Endodermal cell (in vitro differentiated cells): ENCODE measurements at regions not wholly inside any gene's neighbourhood (a gene's known extent, or its start where the extent isn't known, plus 50 kb on each side); places are given as distances from the start of the nearest gene placed in this dataset.

Experiments
- DNase-seq: peaks from one replicate; pipeline ENCODE4 v3.0.0-alpha.2; 2017
- H3K27ac ChIP-seq: 2 replicates; pipeline ENCODE4 v1.5.1; 2013; ENCODE audit warnings: mild to moderate bottlenecking, low read depth, low read length, moderate library complexity
- H3K27me3 ChIP-seq: 2 replicates; pipeline ENCODE4 v1.6.1; 2013; ENCODE audit warnings: mild to moderate bottlenecking, low read length, moderate library complexity; ENCODE audit not compliant: insufficient read depth, control insufficient read depth, poor library complexity, severe bottlenecking
- H3K36me3 ChIP-seq: 2 replicates; pipeline ENCODE4 v1.7.0; 2013; ENCODE audit warnings: mild to moderate bottlenecking, low read length, moderate library complexity; ENCODE audit not compliant: control insufficient read depth, insufficient read depth
- H3K4me1 ChIP-seq: one replicate; pipeline ENCODE4 v1.7.0; 2013; ENCODE audit warnings: low read length; ENCODE audit not compliant: control insufficient read depth, insufficient read depth
- H3K4me3 ChIP-seq: 2 replicates; pipeline ENCODE4 v1.5.1; 2013; ENCODE audit warnings: mild to moderate bottlenecking, low read length, moderate library complexity
- H3K9ac ChIP-seq: 2 replicates; pipeline ENCODE4 v1.6.1; 2013; ENCODE audit warnings: mild to moderate bottlenecking, low read length, moderate library complexity; ENCODE audit not compliant: poor library complexity, severe bottlenecking; ENCODE audit errors: extremely low read depth
- H3K9me3 ChIP-seq: 2 replicates; pipeline ENCODE4 v1.6.1; 2013; ENCODE audit warnings: mild to moderate bottlenecking, low read length, moderate library complexity; ENCODE audit not compliant: control insufficient read depth
- H3K27ac Mint-ChIP-seq: 2 replicates; pipeline ENCODE4 v1.8.0; 2020; ENCODE audit warnings: mixed read lengths
- H3K27me3 Mint-ChIP-seq: 2 replicates; pipeline ENCODE4 v1.8.0; 2021; ENCODE audit warnings: mild to moderate bottlenecking, mixed read lengths; ENCODE audit not compliant: insufficient read depth
- H3K36me3 Mint-ChIP-seq: 2 replicates; pipeline ENCODE4 v1.8.0; 2020; ENCODE audit warnings: low read depth, mixed read lengths
- H3K4me1 Mint-ChIP-seq: 2 replicates; pipeline ENCODE4 v1.8.0; 2020; ENCODE audit warnings: mixed read lengths
- H3K4me3 Mint-ChIP-seq: 2 replicates; pipeline ENCODE4 v1.8.0; 2020; ENCODE audit warnings: mild to moderate bottlenecking, moderate library complexity, mixed read lengths
- H3K9me3 Mint-ChIP-seq: 2 replicates; pipeline ENCODE4 v1.8.0; 2020; ENCODE audit warnings: mild to moderate bottlenecking, mixed read lengths
- WGBS, 2 experiments: methylation state at CpG; one replicate each; pipeline versions ENCODE4 v1.1.5 to v1.1.7; 2013; ENCODE audit warnings: missing lambda C conversion rate in 2 of 2, mixed read lengths in 1 of 2; ENCODE audit not compliant: insufficient coverage in 1 of 2, insufficient read length in 1 of 2; 5-methylcytosine and 5-hydroxymethylcytosine counted together
- TF ChIP-seq, protein P1 (sequence below): fragments of 200-600 bp; sonication (generic); conservative IDR thresholded peaks from 2 replicates; pipeline ENCODE4 v1.5.0; 2021; ENCODE audit warnings: antibody characterized with exemption, mild to moderate bottlenecking

- Mint-ChIP-seq H3K36me3 (no peaks in the 10 kb centered on the region), H3K9me3 (peaks cover 6% of the 10 kb centered on the region), H3K4me1 (peaks cover 6% of the 10 kb centered on the region), H3K4me3 (no peak overlapping the region), H3K27me3 (no peaks in the 10 kb centered on the region), H3K27ac (no peak overlapping the region)
- no peak for DNase-seq
- H3K9ac ChIP-seq = no peak overlapping the region
- H3K27me3 ChIP-seq = no peaks in the 10 kb centered on the region
- H3K4me3 ChIP-seq = no peak overlapping the region
- H3K27ac ChIP-seq = no peak overlapping the region
- no peaks in the 10 kb centered on the region for H3K36me3 ChIP-seq
- no peaks in the 10 kb centered on the region for H3K9me3 ChIP-seq
- TF ChIP-seq, protein P1, sequence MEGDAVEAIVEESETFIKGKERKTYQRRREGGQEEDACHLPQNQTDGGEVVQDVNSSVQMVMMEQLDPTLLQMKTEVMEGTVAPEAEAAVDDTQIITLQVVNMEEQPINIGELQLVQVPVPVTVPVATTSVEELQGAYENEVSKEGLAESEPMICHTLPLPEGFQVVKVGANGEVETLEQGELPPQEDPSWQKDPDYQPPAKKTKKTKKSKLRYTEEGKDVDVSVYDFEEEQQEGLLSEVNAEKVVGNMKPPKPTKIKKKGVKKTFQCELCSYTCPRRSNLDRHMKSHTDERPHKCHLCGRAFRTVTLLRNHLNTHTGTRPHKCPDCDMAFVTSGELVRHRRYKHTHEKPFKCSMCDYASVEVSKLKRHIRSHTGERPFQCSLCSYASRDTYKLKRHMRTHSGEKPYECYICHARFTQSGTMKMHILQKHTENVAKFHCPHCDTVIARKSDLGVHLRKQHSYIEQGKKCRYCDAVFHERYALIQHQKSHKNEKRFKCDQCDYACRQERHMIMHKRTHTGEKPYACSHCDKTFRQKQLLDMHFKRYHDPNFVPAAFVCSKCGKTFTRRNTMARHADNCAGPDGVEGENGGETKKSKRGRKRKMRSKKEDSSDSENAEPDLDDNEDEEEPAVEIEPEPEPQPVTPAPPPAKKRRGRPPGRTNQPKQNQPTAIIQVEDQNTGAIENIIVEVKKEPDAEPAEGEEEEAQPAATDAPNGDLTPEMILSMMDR = no peak
- H3K4me1 ChIP-seq = no peaks in the 10 kb centered on the region
- WGBS, 2 experiments = 100% methylated on average over 1 of the region's 1 CpG; no CpG with 5 or more reads in 1 of the 2 experiments
These were observed 113.2 kb upstream of the GALNT2 start for GRCh38 chr1:229953736-229954326.

- Histone ChIP-seq H3K4me3 (no peak overlapping the region), H3K27me3 (no peaks in the 10 kb centered on the region), H3K4me1 (no peaks in the 10 kb centered on the region), H3K9ac (no peak overlapping the region), H3K36me3 (no peaks in the 10 kb centered on the region), H3K27ac (no peak overlapping the region), H3K9me3 (no peaks in the 10 kb centered on the region)
- H3K27ac Mint-ChIP-seq = no peak overlapping the region
- peaks cover 3% of the 10 kb centered on the region for H3K9me3 Mint-ChIP-seq
- H3K27me3 Mint-ChIP-seq = no peaks in the 10 kb centered on the region
- TF ChIP-seq, protein P1 = no peak
- WGBS, 2 experiments = 89 to 100% methylated on average over 1 of the region's 2 CpGs
- H3K4me3 Mint-ChIP-seq = no peak overlapping the region
- H3K36me3 Mint-ChIP-seq = no peaks in the 10 kb centered on the region
- no peaks in the 10 kb centered on the region for H3K4me1 Mint-ChIP-seq
- no peak for DNase-seq
These were observed 102.8 kb upstream of the GALNT2 start for GRCh38 chr1:229964281-229964680.

DNA sequence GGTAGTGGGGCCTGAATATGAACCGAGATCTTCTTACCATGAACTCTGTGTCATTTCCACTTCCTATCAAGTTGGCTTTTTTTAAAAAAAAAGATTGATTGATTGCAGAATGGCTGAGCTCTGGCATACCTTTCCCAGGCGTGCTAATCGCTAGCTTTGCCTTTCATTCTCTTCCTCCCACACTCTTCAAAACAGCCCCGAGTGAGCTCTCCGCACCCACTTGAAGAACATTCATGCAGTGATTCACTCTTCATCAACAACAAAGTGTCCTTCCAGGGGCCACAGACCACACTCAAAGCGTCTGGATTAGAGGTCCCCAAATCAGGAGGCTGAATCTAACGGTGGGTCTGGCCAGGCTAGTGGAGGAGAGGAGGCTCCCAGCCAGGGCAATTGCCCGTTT lies 96.3 kb upstream of the GALNT2 start:
- Histone ChIP-seq H3K36me3 (no peaks in the 10 kb centered on the region), H3K27me3 (no peaks in the 10 kb centered on the region), H3K9ac (no peak overlapping the region), H3K4me1 (no peaks in the 10 kb centered on the region), H3K27ac (no peak overlapping the region), H3K9me3 (no peaks in the 10 kb centered on the region), H3K4me3 (no peak overlapping the region)
- Mint-ChIP-seq H3K9me3 (peaks cover 11% of the 10 kb centered on the region), H3K27ac (no peak overlapping the region), H3K4me1 (no peaks in the 10 kb centered on the region), H3K4me3 (no peak overlapping the region), H3K36me3 (no peaks in the 10 kb centered on the region), H3K27me3 (no peaks in the 10 kb centered on the region)
- WGBS, 2 experiments = 83 to 97% methylated on average over 6 to 8 of the region's 8 CpGs
- DNase-seq = no peak
- TF ChIP-seq, protein P1 = no peak
